Lung (tissue), 11 donors: ENCODE measurements at regions not wholly inside any gene's neighbourhood (a gene's known extent, or its start where the extent isn't known, plus 50 kb on each side); places are given as distances from the start of the nearest gene placed in this dataset.

Experiments
- ATAC-seq: fragments of 200-7000 bp; cut with Tn5 transposase; one replicate; pipeline ENCODE4 v1.9.1; 2020; ENCODE audit warnings: moderate number of reproducible peaks; ENCODE audit not compliant: insufficient read depth, low FRiP score
- DNase-seq, 3 donors: peaks; one replicate each; pipeline ENCODE4 v3.0.0-alpha.2; 2013 to 2017
- H3K27ac ChIP-seq, 2 donors: one replicate each; pipeline ENCODE4 v1.5.1; 2013; ENCODE audit warnings: mild to moderate bottlenecking in 2 of 2, moderate library complexity in 2 of 2, control low read depth in 1 of 2, inconsistent platforms in 1 of 2, low read depth in 1 of 2, low read length in 1 of 2
- H3K27me3 ChIP-seq, 3 donors: one replicate each; pipeline ENCODE4 v1.5.1; 2013; ENCODE audit warnings: low read length in 2 of 3; ENCODE audit not compliant: control insufficient read depth in 3 of 3, insufficient read depth in 3 of 3
- H3K36me3 ChIP-seq, 4 donors: one replicate each; pipeline ENCODE4 v1.5.1; 2013; ENCODE audit warnings: low read length in 4 of 4, mild to moderate bottlenecking in 1 of 4, moderate library complexity in 1 of 4; ENCODE audit not compliant: control insufficient read depth in 4 of 4, insufficient read depth in 4 of 4
- H3K4me1 ChIP-seq, 5 donors: one replicate each; pipeline ENCODE4 v1.5.1; 2013; ENCODE audit warnings: low read length in 5 of 5, mild to moderate bottlenecking in 2 of 5, moderate library complexity in 1 of 5; ENCODE audit not compliant: control insufficient read depth in 5 of 5, insufficient read depth in 5 of 5
- H3K4me3 ChIP-seq: one replicate; pipeline ENCODE4 v1.5.1; 2013; ENCODE audit warnings: mild to moderate bottlenecking, control low read depth, moderate library complexity
- H3K9ac ChIP-seq, 2 donors: one replicate each; pipeline ENCODE4 v1.5.1; 2013; ENCODE audit warnings: low read length in 2 of 2, control low read depth in 1 of 2; ENCODE audit not compliant: insufficient read depth in 1 of 2
- H3K9me3 ChIP-seq, 4 donors: one replicate each; pipeline ENCODE4 v1.5.1; 2013; ENCODE audit warnings: low read length in 3 of 4, mild to moderate bottlenecking in 1 of 4, moderate library complexity in 1 of 4; ENCODE audit not compliant: control insufficient read depth in 4 of 4, insufficient read depth in 3 of 4
- CTCF ChIP-seq: IDR thresholded peaks from 2 replicates; pipeline ENCODE4 v1.5.1; 2012; ENCODE audit warnings: mild to moderate bottlenecking; ENCODE audit errors: control extremely low read depth, extremely low read depth
- WGBS, 2 donors: extraction: QIAGEN DNeasy Blood & Tissue Kit; methylation state at CpG; one replicate each; pipeline ENCODE4 v1.1.7; 2013; 5-methylcytosine and 5-hydroxymethylcytosine counted together
- donor health status: control.
- donor health status: control.
- donor health status: Bipolar disorder and iron deficiency.
- donor health status: healthy.
- donor health status: DM: yes; HTN: yes; CAD: no.

DNA sequence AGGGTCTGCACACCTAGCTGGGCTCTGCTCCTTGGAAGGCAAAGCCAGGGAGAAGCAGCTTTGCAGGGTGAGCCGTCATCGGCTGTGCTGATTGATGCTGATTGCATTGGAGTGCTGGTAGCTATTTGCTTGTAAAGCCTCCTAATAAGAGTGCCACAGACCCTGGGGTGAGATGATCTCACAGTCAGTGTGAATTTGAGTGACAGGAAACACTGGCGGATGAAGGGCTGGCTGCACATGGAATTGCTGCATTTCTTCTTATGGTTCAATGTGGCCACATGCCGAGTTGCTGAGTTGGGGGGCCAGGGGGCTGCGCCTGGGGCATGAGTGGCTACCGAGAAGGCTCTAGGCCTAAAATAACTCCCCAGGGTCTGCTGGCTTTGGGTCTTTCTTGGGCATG, 138.2 kb upstream of the CACNA1E start:
- no peak overlapping the region for H3K4me3 ChIP-seq
- 75 to 84% methylated on average over 6 of the region's 6 CpGs for WGBS, 2 donors
- H3K9me3 ChIP-seq, result peaks cover 0 to 6% (median 0%) of the 10 kb centered on the region in 4 donors
- TF ChIP-seq CTCF, result no peak
- no peaks in the 10 kb centered on the region for H3K36me3 ChIP-seq
- H3K4me1 ChIP-seq, result no peaks in the 10 kb centered on the region
- ATAC-seq (no peak), DNase-seq (no peak)
- no peak overlapping the region for H3K9ac ChIP-seq
- no peak overlapping the region for H3K27ac ChIP-seq
- no peaks in the 10 kb centered on the region for H3K27me3 ChIP-seq

DNA sequence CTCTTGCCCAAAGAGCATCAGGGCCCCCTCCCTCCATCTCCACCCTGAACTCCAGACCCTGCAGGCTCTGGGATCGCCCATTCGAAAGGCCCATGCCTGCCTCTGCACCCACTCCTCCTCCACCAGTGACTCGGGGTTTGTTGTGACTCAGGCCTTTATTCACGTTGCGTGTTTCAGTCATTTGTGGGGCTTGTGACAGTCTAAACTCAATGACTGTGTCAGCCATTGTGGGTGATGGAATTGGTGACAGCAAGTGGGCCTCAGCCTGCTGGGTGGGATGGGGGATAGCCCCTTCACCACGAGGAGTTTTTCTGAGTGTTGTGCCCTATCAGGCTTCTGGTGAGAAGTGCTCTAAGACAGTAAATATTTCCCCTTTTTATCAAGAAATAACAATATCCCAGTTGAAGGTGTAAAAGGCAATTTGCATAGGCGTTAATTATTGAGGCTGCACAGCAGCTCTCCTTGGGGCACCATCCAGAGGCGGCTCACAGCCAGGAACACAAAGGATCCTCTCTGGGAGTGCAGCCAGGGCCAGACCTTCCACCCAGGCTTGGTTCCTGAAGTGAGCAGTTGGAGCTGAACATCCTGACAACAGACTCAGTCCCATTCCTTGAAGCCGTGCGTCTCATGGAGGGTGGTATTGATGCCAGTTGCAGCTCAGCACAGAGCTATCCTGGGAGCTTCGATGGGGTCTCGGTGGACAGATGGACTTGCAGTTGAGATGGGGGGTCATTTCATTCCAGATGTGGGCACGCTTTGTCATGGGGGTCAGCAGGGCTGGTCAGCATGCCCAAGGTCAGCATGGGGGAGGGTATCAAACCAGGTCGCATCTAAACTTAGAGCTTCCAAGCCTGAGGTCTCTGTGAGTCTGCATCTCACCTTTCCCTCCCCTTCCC, 135.6 kb upstream of the CACNA1E start:
- Histone ChIP-seq H3K4me3 (no peak overlapping the region), H3K9ac (no peak overlapping the region), H3K27ac (no peak overlapping the region), H3K27me3 (no peaks in the 10 kb centered on the region), H3K36me3 (no peaks in the 10 kb centered on the region), H3K4me1 (no peaks in the 10 kb centered on the region), H3K9me3 (peaks cover 0 to 8% (median 2%) of the 10 kb centered on the region in 4 donors)
- no peak for DNase-seq
- WGBS, 2 donors, result 85 to 87% methylated on average over 14 of the region's 14 CpGs
- no peak for TF ChIP-seq CTCF
- ATAC-seq, result no peak

DNA sequence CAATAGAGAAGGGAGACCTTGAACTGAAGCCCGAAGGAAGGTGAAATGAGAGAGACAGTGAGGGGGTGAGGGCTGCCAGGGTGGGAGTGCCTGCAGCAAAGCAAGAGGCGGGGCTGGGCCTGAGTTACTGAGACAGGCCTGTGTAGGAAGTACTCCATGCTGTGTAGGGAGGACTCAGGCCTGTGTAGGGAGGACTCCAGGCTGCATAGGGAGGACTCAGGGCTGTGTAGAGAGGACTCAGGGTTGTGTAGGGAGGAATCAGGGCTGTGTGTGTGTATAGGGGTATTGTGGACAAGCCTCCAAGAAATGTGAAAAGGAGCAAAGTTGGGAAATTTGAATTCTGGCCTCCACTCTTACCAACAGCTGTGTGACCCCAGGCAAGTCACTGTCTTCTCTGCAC, 133.8 kb upstream of the CACNA1E start:
- no peak for ATAC-seq
- Histone ChIP-seq H3K4me1 (no peaks in the 10 kb centered on the region), H3K36me3 (no peaks in the 10 kb centered on the region), H3K9ac (no peak overlapping the region), H3K27me3 (no peaks in the 10 kb centered on the region), H3K9me3 (peaks cover 0 to 4% (median 2%) of the 10 kb centered on the region in 4 donors), H3K4me3 (no peak overlapping the region), H3K27ac (no peak overlapping the region)
- WGBS, 2 donors, result 74 to 90% methylated on average over 2 of the region's 2 CpGs
- no peak for DNase-seq
- TF ChIP-seq CTCF, result no peak
